IMR-90 (cell line): ENCODE measurements at regions not wholly inside any gene's neighbourhood (a gene's known extent, or its start where the extent isn't known, plus 50 kb on each side); places are given as distances from the start of the nearest gene placed in this dataset.

ENCODE experiments used
- CEBPB ChIP-seq: IDR thresholded peaks from 2 replicates; pipeline ENCODE4 v1.6.1; 2012; ENCODE audit warnings: low read depth, low read length, improper control_type of control experiment
- CTCF ChIP-seq: conservative IDR thresholded peaks from 2 replicates; pipeline ENCODE4 v1.5.1; 2012; ENCODE audit warnings: mild to moderate bottlenecking, low read depth, low read length, improper control_type of control experiment
- MAFK ChIP-seq: IDR thresholded peaks from 2 replicates; pipeline ENCODE4 v1.6.1; 2012; ENCODE audit warnings: low read depth, low read length, improper control_type of control experiment
- POLR2A ChIP-seq: IDR thresholded peaks from 2 replicates; pipeline ENCODE4 v1.6.1; 2012; ENCODE audit warnings: mild to moderate bottlenecking, low read depth, low read length
- RCOR1 ChIP-seq: IDR thresholded peaks from 2 replicates; pipeline ENCODE4 v1.6.1; 2012; ENCODE audit warnings: mild to moderate bottlenecking, low read length, improper control_type of control experiment; ENCODE audit not compliant: insufficient replicate concordance
- SMC3 ChIP-seq: fragments of 150-350 bp; IDR thresholded peaks from 2 replicates; pipeline ENCODE4 v1.6.1; 2016; ENCODE audit warnings: low read depth, mild to moderate bottlenecking, antibody characterized with exemption, low read length, moderate library complexity
- USF2 ChIP-seq: fragments of 150-350 bp; IDR thresholded peaks from 2 replicates; pipeline ENCODE4 v1.6.1; 2017; ENCODE audit warnings: mild to moderate bottlenecking, antibody characterized with exemption, low read length, low read depth

GRCh38 chr1:47669081-47669585, 231.3 kb downstream of the FOXD2 start:
- TF ChIP-seq USF2 (no peak), MAFK (no peak), CTCF (no peak), SMC3 (no peak), CEBPB (no peak), RCOR1 (no peak), POLR2A (no peak)
